ENCODE measurements at regions not wholly inside any gene's neighbourhood (a gene's known extent, or its start where the extent isn't known, plus 50 kb on each side); places are given as distances from the start of the nearest gene placed in this dataset.

GRCh38 chr18:70448588-70448987, 159.7 kb downstream of the SOCS6 start:
- H3K9me3 ChIP-seq = peaks cover 0 to 9% of the 10 kb centered on the region in 2 donors
- intact Hi-C loops (cut with DNase I) = no loop called here
- no peak overlapping the region for H3K27ac ChIP-seq
- H3K27me3 ChIP-seq = no peaks in the 10 kb centered on the region
- TF ChIP-seq CTCF (IDR thresholded peaks at IDR 0.05) = no peak
- H3K4me1 ChIP-seq = no peaks in the 10 kb centered on the region
- no peak for ATAC-seq
- no peak for DNase-seq
- H3K4me3 ChIP-seq = no peak overlapping the region
- H3K36me3 ChIP-seq = no peaks in the 10 kb centered on the region

DNA sequence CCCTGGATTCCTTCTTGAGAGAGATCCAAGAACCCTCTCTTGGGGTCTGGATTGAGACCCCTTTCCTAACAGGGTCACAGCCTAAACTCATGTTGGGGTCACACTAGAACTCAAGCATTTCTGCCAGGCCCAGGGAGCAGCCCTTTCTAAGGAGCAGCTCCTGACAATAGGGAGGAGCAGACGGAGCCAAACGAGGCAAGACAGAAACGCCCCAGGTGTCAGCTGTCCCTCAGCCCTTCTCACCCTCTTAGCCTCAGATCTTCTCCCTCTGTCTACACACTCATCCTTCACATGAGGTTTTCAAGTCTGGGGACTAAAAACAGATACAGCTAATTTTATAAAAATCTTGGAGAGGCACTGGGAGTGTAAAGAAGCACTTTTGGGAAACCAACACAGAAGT, 157.2 kb downstream of the SOCS6 start:
- H3K27me3 ChIP-seq = no peaks in the 10 kb centered on the region
- no peaks in the 10 kb centered on the region for H3K36me3 ChIP-seq
- intact Hi-C loops (cut with DNase I) = no loop called here
- H3K4me1 ChIP-seq = no peaks in the 10 kb centered on the region
- ATAC-seq (no peak), DNase-seq (no peak)
- no peak overlapping the region for H3K4me3 ChIP-seq
- no peak overlapping the region for H3K27ac ChIP-seq
- no peak for TF ChIP-seq CTCF (IDR thresholded peaks at IDR 0.05)
- H3K9me3 ChIP-seq = peaks cover 0 to 28% of the 10 kb centered on the region in 2 donors

- Histone ChIP-seq H3K4me1 (no peaks in the 10 kb centered on the region), H3K27me3 (no peaks in the 10 kb centered on the region), H3K36me3 (no peaks in the 10 kb centered on the region), H3K27ac (no peak overlapping the region), H3K4me3 (no peak overlapping the region), H3K9me3 (peaks cover 0 to 28% of the 10 kb centered on the region in 2 donors)
- intact Hi-C loops (cut with DNase I) = no loop called here
- ATAC-seq (no peak), DNase-seq (no peak)
- no peak for TF ChIP-seq CTCF (IDR thresholded peaks at IDR 0.05)
Measured at GRCh38 chr18:70442933-70443332, 154.1 kb downstream of the SOCS6 start.

- no peaks in the 10 kb centered on the region for H3K9me3 ChIP-seq
- no peaks in the 10 kb centered on the region for H3K27me3 ChIP-seq
- H3K4me1 ChIP-seq = peaks cover 0 to 7% of the 10 kb centered on the region in 2 donors
- H3K4me3 ChIP-seq = no peak overlapping the region
- intact Hi-C loops (cut with DNase I) = loop anchor here in 1 of 2 donors (5.0 kb wide), 1 partner anchor 236 kb away; no protein-coding TSS in a partner anchor
- no peak for TF ChIP-seq CTCF (IDR thresholded peaks at IDR 0.05)
- no peak for DNase-seq
- H3K27ac ChIP-seq = no peak overlapping the region
- no peaks in the 10 kb centered on the region for H3K36me3 ChIP-seq
- no peak for ATAC-seq
Measured at GRCh38 chr18:70432804-70433400, 144.1 kb downstream of the SOCS6 start.

DNA sequence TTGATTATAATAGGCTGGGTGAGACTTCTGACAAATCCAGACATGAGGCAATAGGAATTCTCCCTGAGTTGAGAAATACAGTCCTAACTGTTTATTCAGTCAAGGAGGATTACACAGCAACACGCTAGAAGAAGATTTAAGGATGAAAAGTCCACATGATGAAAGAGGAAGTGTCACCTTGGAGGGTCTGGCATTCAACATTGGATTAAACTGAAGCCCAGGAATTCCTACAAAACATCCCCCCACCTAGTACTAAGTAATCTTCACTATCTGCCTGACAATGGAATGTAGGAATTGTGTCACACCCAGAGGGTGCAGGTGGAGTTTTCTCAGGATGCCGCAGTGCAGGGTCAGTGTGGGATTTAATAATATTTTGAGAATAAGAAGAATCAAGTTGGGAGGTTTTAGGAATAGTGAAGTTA, 142.4 kb downstream of the SOCS6 start:
- H3K36me3 ChIP-seq = no peaks in the 10 kb centered on the region
- no peak for DNase-seq
- no peaks in the 10 kb centered on the region for H3K27me3 ChIP-seq
- H3K4me1 ChIP-seq = peaks cover 0 to 7% of the 10 kb centered on the region in 2 donors
- H3K4me3 ChIP-seq = no peak overlapping the region
- H3K9me3 ChIP-seq = no peaks in the 10 kb centered on the region
- no peak for ATAC-seq
- no peak overlapping the region for H3K27ac ChIP-seq
- TF ChIP-seq CTCF (IDR thresholded peaks at IDR 0.05) = no peak
- intact Hi-C loops (cut with DNase I) = loop anchor here in 1 of 2 donors (5.0 kb wide), 1 partner anchor 234 kb away; no protein-coding TSS in a partner anchor

All from left lung (tissue), 4 donors.